CD4-positive, alpha-beta memory T cell (primary cell): ENCODE measurements at regions not wholly inside any gene's neighbourhood (a gene's known extent, or its start where the extent isn't known, plus 50 kb on each side); places are given as distances from the start of the nearest gene placed in this dataset.

Experiments
- CTCF ChIA-PET: fragments of 350-600 bp; sonication (Branson Sonifier 250); formaldehyde crosslinking; loops from one replicate; lab custom pipeline; 2021; ENCODE audit warnings: inconsistent platforms; ENCODE audit not compliant: partially characterized antibody; lab: Charles Lee
- POLR2A ChIA-PET: fragments of 350-600 bp; sonication (Branson Sonifier 250); formaldehyde crosslinking; loops from one replicate; lab custom pipeline; 2021; ENCODE audit not compliant: partially characterized antibody; lab: Charles Lee
- DNase-seq, 5 donors: peaks; one replicate each; pipeline versions ENCODE4 v3.0.0 to v3.0.0-alpha.2; 2020 to 2022; ENCODE audit warnings: mixed read lengths in 1 of 5
- H3K27ac ChIP-seq: one replicate; pipeline ENCODE4 v1.7.0; 2013; ENCODE audit warnings: low read depth, low read length
- H3K27me3 ChIP-seq: 2 replicates; pipeline ENCODE4 v1.7.0; 2013; ENCODE audit warnings: mild to moderate bottlenecking, low read length, moderate library complexity; ENCODE audit not compliant: insufficient read depth
- H3K36me3 ChIP-seq: 2 replicates; pipeline ENCODE4 v1.7.0; 2013; ENCODE audit warnings: mild to moderate bottlenecking, low read length, moderate library complexity; ENCODE audit not compliant: insufficient read depth
- H3K4me1 ChIP-seq: 2 replicates; pipeline ENCODE4 v1.7.0; 2013; ENCODE audit warnings: mild to moderate bottlenecking, low read length, moderate library complexity; ENCODE audit not compliant: insufficient read depth
- H3K4me3 ChIP-seq, 2 donors: one replicate each; pipeline ENCODE4 v1.7.0; 2013; ENCODE audit warnings: low read length in 2 of 2, mild to moderate bottlenecking in 1 of 2
- H3K9me3 ChIP-seq, 2 donors: one replicate each; pipeline ENCODE4 v1.7.0; 2013; ENCODE audit warnings: low read length in 2 of 2, control low read depth in 1 of 2; ENCODE audit not compliant: control insufficient read depth in 1 of 2
- H3K27ac Mint-ChIP-seq, 7 donors: one replicate each; pipeline ENCODE4 v1.8.0; 2020 to 2021; ENCODE audit warnings: mixed read lengths in 7 of 7, mild to moderate bottlenecking in 6 of 7, inconsistent platforms in 3 of 7, moderate library complexity in 3 of 7
- H3K27me3 Mint-ChIP-seq, 2 donors: one replicate each; pipeline ENCODE4 v1.8.0; 2020 to 2021; ENCODE audit warnings: mixed read lengths in 2 of 2
- H3K36me3 Mint-ChIP-seq, 2 donors: one replicate each; pipeline ENCODE4 v1.8.0; 2020 to 2021; ENCODE audit warnings: mixed read lengths in 2 of 2, inconsistent platforms in 1 of 2, mild to moderate bottlenecking in 1 of 2
- H3K4me1 Mint-ChIP-seq, 4 donors: one replicate each; pipeline ENCODE4 v1.8.0; 2020 to 2021; ENCODE audit warnings: mixed read lengths in 4 of 4, mild to moderate bottlenecking in 1 of 4
- H3K4me3 Mint-ChIP-seq, 8 donors: one replicate each; pipeline ENCODE4 v1.8.0; 2020 to 2021; ENCODE audit warnings: mixed read lengths in 8 of 8, mild to moderate bottlenecking in 7 of 8, moderate library complexity in 6 of 8, inconsistent platforms in 3 of 8
- H3K9me3 Mint-ChIP-seq, 8 donors: one replicate each; pipeline ENCODE4 v1.8.0; 2020 to 2021; ENCODE audit warnings: mixed read lengths in 8 of 8, mild to moderate bottlenecking in 5 of 8, inconsistent platforms in 3 of 8, moderate library complexity in 1 of 8
- intact Hi-C: fragments of 100-400 bp; cut with micrococcal nuclease; formaldehyde crosslinking; loops from one replicate; pipeline ENCODE4 v1.15.1; 2023

GRCh38 chr16:82518811-82519210, 108.0 kb upstream of the CDH13 start:
- ChIA-PET POLR2A (no interaction called here), CTCF (no interaction called here)
- intact Hi-C loops: no loop called here
- Histone ChIP-seq H3K27ac (no peak overlapping the region), H3K36me3 (no peaks in the 10 kb centered on the region), H3K4me1 (no peaks in the 10 kb centered on the region), H3K27me3 (no peaks in the 10 kb centered on the region), H3K4me3 (no peak overlapping the region), H3K9me3 (no peaks in the 10 kb centered on the region)
- no peaks in the 10 kb centered on the region for H3K36me3 Mint-ChIP-seq
- peaks cover 0 to 2% (median 0%) of the 10 kb centered on the region in 8 donors for H3K9me3 Mint-ChIP-seq
- no peaks in the 10 kb centered on the region for H3K4me1 Mint-ChIP-seq
- no peak overlapping the region for H3K4me3 Mint-ChIP-seq
- H3K27ac Mint-ChIP-seq: no peak overlapping the region
- DNase-seq: no peak
- H3K27me3 Mint-ChIP-seq: peaks cover 1 to 2% of the 10 kb centered on the region in 2 donors

- no peaks in the 10 kb centered on the region for H3K9me3 ChIP-seq
- no peaks in the 10 kb centered on the region for H3K4me1 ChIP-seq
- intact Hi-C loops: no loop called here
- H3K36me3 ChIP-seq: no peaks in the 10 kb centered on the region
- H3K27me3 ChIP-seq: no peaks in the 10 kb centered on the region
- peaks cover 0 to 2% (median 0%) of the 10 kb centered on the region in 8 donors for H3K9me3 Mint-ChIP-seq
- H3K4me3 Mint-ChIP-seq: no peak overlapping the region
- H3K27ac Mint-ChIP-seq: no peak overlapping the region
- ChIA-PET CTCF (interaction anchor here (1.0 kb wide), 1 partner anchor 10 kb away, joined by 3 read pairs; no protein-coding TSS in a partner anchor), POLR2A (no interaction called here)
- no peak for DNase-seq
- H3K4me3 ChIP-seq: no peak overlapping the region
- H3K36me3 Mint-ChIP-seq: no peaks in the 10 kb centered on the region
- H3K27me3 Mint-ChIP-seq: peaks cover 0 to under 1% of the 10 kb centered on the region in 2 donors
- no peaks in the 10 kb centered on the region for H3K4me1 Mint-ChIP-seq
- no peak overlapping the region for H3K27ac ChIP-seq
These were observed 112.5 kb upstream of the CDH13 start for GRCh38 chr16:82514262-82514661.

- Histone ChIP-seq H3K36me3 (no peaks in the 10 kb centered on the region), H3K9me3 (no peaks in the 10 kb centered on the region), H3K4me3 (no peak overlapping the region), H3K27me3 (no peaks in the 10 kb centered on the region), H3K27ac (no peak overlapping the region), H3K4me1 (no peaks in the 10 kb centered on the region)
- no peaks in the 10 kb centered on the region for H3K36me3 Mint-ChIP-seq
- ChIA-PET POLR2A (no interaction called here), CTCF (no interaction called here)
- H3K27me3 Mint-ChIP-seq: peaks cover 0 to 2% of the 10 kb centered on the region in 2 donors
- H3K9me3 Mint-ChIP-seq: peaks cover 0 to 6% (median under 1%) of the 10 kb centered on the region in 8 donors
- DNase-seq: no peak
- H3K4me3 Mint-ChIP-seq: no peak overlapping the region
- H3K4me1 Mint-ChIP-seq: no peaks in the 10 kb centered on the region
- H3K27ac Mint-ChIP-seq: no peak overlapping the region
- intact Hi-C loops: no loop called here
These were observed 115.9 kb upstream of the CDH13 start for GRCh38 chr16:82510789-82511305.

- H3K4me3 ChIP-seq: no peak overlapping the region
- H3K27ac ChIP-seq: no peak overlapping the region
- no peaks in the 10 kb centered on the region for H3K36me3 Mint-ChIP-seq
- H3K27me3 ChIP-seq: no peaks in the 10 kb centered on the region
- ChIA-PET POLR2A (no interaction called here), CTCF (no interaction called here)
- no peaks in the 10 kb centered on the region for H3K4me1 Mint-ChIP-seq
- peaks cover 0 to 6% (median 2%) of the 10 kb centered on the region in 8 donors for H3K9me3 Mint-ChIP-seq
- no peak overlapping the region for H3K27ac Mint-ChIP-seq
- H3K9me3 ChIP-seq: no peaks in the 10 kb centered on the region
- no peaks in the 10 kb centered on the region for H3K4me1 ChIP-seq
- DNase-seq: no peak
- H3K27me3 Mint-ChIP-seq: peaks cover 2 to 3% of the 10 kb centered on the region in 2 donors
- intact Hi-C loops: no loop called here
- H3K36me3 ChIP-seq: no peaks in the 10 kb centered on the region
- H3K4me3 Mint-ChIP-seq: no peak overlapping the region
These were observed 116.9 kb upstream of the CDH13 start for GRCh38 chr16:82509691-82510430.

DNA sequence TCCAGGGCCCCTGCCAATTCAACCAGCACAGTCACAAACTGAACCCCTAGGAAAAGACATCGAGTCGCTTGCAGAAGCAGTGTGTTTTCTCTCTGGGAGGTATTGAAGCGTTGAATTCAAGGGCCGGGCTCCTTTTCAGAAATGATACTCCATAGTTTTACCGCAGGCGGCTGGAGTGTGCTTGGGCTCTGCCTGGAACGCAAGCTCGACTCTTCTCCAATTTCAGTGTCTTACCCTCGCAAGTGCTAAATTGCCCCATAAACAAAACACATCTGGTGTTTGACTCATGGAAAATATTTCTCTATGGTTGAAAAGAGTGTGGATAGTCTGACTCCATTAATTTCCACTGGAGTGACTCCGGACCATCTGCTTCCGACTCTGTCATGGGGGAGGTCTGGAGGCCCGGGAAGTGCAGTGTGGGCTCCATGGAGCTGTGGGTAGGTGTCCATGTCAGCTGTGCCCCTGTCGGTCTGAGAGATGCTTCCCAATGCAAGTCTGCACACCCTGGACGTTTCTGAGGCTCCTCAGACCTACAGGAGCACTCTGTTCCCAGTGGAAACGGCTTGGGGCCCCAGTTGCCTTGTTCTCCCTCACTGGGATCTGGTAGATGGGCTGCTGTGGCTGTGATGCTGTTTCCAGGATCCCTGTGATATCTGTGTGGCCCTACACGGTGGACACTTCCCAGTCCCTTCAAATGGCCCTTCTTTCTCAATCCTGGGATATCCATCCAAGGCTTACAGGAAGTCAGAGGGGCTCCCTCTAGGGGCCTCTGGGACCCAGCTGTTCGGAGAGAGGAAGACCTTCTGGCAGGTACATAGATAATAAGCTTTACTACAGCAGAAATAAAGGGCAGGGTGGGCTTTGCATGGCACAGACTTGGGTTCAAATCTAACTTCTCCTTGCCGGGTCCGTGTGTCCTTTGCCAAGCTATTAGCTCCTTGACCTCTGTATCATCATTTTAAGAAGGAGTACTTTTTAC, 119.8 kb upstream of the CDH13 start:
- no peaks in the 10 kb centered on the region for H3K36me3 ChIP-seq
- no peaks in the 10 kb centered on the region for H3K4me1 ChIP-seq
- ChIA-PET CTCF (no interaction called here), POLR2A (no interaction called here)
- no peak for DNase-seq
- intact Hi-C loops: no loop called here
- Mint-ChIP-seq H3K27ac (no peak overlapping the region), H3K36me3 (no peaks in the 10 kb centered on the region), H3K27me3 (peaks cover 3 to 7% of the 10 kb centered on the region in 2 donors), H3K4me1 (no peaks in the 10 kb centered on the region), H3K9me3 (peaks cover 0 to 6% (median 2%) of the 10 kb centered on the region in 8 donors), H3K4me3 (no peak overlapping the region)
- no peak overlapping the region for H3K27ac ChIP-seq
- H3K9me3 ChIP-seq: no peaks in the 10 kb centered on the region
- no peak overlapping the region for H3K4me3 ChIP-seq
- no peaks in the 10 kb centered on the region for H3K27me3 ChIP-seq

DNA sequence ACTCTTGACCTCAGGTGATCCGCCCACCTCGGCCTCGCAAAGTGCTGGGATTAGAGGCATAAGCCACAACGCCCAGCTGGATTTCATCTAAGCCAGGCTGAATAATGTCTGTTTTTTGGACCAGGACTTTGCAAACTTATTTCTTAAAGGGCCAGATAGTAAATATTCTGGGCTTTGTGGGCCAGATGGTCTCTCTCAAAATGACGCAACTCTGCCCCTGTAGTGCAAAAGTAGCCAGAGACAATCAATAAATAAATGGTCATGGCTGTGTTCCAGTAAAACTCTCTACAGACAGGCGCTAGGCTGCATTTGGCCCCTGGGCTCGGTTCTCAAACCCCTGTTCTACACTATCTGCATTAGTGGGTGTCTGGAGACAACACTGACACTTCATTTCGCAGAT, 121.9 kb upstream of the CDH13 start:
- no peak for DNase-seq
- ChIA-PET POLR2A (no interaction called here), CTCF (no interaction called here)

DNA sequence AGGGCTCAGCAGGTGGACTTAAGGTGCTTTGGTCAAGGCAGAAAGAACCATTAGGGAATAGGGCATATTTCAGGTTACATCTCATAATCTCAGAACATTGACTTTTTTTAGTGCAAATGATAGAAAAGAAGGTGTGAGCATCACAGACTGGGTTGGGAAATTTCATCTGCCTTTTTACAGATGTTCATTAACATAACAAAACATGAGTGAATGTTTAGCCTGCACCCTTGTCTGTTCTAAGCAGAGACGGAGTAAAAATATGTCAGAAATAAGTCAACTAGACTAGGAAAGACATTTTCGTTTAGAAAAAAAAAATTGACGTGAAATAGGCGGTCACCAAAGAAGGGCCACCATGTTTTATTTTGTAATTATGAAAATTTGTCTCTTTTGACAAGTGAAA, 127.5 kb upstream of the CDH13 start:
- ChIA-PET POLR2A (no interaction called here), CTCF (no interaction called here)
- H3K9me3 Mint-ChIP-seq: peaks cover 0 to under 1% (median 0%) of the 10 kb centered on the region in 8 donors
- no peak for DNase-seq
- no peak overlapping the region for H3K4me3 Mint-ChIP-seq
- intact Hi-C loops: no loop called here
- Histone ChIP-seq H3K27ac (no peak overlapping the region), H3K9me3 (no peaks in the 10 kb centered on the region), H3K4me3 (no peak overlapping the region), H3K36me3 (no peaks in the 10 kb centered on the region), H3K27me3 (no peaks in the 10 kb centered on the region), H3K4me1 (no peaks in the 10 kb centered on the region)
- H3K27ac Mint-ChIP-seq: no peak overlapping the region
- H3K4me1 Mint-ChIP-seq: no peaks in the 10 kb centered on the region
- peaks cover 7 to 8% of the 10 kb centered on the region in 2 donors for H3K27me3 Mint-ChIP-seq
- H3K36me3 Mint-ChIP-seq: no peaks in the 10 kb centered on the region

More for the DNA sequence above, 121.9 kb upstream of the CDH13 start:
- Histone ChIP-seq H3K4me1 (no peaks in the 10 kb centered on the region), H3K27ac (no peak overlapping the region), H3K27me3 (no peaks in the 10 kb centered on the region), H3K36me3 (no peaks in the 10 kb centered on the region), H3K9me3 (no peaks in the 10 kb centered on the region), H3K4me3 (no peak overlapping the region)
- Mint-ChIP-seq H3K9me3 (peaks cover 0 to 5% (median 2%) of the 10 kb centered on the region in 8 donors), H3K4me3 (no peak overlapping the region), H3K36me3 (no peaks in the 10 kb centered on the region), H3K27me3 (peaks cover 7 to 8% of the 10 kb centered on the region in 2 donors), H3K27ac (no peak overlapping the region), H3K4me1 (no peaks in the 10 kb centered on the region)
- intact Hi-C loops: no loop called here
